ENCODE measurements at regions not wholly inside any gene's neighbourhood (a gene's known extent, or its start where the extent isn't known, plus 50 kb on each side); places are given as distances from the start of the nearest gene placed in this dataset.

- DNase-seq: no peak
These were observed 119.8 kb downstream of the BANF2 start for GRCh38 chr20:17819395-17820093.

- DNase-seq: no peak
These were observed 118.4 kb downstream of the BANF2 start for GRCh38 chr20:17818187-17818586.

DNA sequence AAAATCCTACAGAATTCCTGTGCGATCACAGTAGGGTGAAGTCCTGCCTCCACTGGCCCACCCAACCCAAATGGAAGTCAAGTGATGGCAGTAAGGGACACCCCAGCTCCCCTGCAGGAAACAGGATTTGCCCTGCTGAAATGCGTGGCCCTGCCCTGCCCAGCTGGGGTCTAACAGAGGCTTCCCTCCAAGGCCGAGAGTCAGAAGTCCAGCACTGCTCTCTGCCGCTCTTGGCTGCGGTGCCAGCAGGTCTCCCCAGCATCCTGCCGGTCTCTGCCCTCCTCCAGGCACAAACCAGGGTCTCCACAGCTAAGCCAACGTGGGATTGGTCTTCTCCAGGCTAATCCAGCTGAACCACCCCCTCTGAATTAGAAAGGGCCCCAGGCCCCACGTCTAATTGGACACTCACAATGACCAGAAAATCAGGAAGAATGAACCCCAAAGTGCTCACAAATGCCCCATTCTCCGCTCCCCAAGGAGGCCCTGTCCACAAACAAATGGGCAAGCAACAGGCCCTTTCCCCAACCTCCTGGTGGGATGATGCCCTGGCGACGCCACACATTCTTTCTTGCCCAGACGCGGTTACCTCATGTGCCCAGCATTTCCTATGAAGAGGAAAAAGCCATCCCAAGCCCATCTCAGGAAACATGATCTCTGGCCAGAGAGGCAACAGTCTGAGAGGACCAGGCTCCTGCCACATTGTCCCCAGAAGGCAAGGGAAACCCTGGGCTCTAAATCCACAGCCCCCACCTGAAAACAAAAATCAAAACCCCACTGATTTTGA lies 117.2 kb downstream of the BANF2 start:
- no peak for DNase-seq

DNA sequence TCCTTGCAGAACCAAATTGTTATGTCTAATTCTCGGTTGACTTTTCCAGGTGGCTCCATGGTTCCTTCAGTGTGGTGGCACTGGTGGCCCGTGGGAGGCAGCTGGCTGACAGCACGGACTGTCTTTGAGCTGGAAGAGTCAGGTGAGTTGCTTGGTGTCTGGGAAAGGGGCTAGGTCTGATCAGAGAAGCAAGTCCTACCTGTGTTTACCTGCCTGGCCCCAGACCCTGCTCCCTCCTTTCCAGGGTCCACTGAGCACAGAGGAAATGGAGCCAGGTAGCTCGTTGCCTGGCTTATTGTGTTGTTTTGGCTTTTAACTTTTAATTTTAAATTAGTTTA lies 111.8 kb downstream of the BANF2 start:
- DNase-seq: no peak

DNA sequence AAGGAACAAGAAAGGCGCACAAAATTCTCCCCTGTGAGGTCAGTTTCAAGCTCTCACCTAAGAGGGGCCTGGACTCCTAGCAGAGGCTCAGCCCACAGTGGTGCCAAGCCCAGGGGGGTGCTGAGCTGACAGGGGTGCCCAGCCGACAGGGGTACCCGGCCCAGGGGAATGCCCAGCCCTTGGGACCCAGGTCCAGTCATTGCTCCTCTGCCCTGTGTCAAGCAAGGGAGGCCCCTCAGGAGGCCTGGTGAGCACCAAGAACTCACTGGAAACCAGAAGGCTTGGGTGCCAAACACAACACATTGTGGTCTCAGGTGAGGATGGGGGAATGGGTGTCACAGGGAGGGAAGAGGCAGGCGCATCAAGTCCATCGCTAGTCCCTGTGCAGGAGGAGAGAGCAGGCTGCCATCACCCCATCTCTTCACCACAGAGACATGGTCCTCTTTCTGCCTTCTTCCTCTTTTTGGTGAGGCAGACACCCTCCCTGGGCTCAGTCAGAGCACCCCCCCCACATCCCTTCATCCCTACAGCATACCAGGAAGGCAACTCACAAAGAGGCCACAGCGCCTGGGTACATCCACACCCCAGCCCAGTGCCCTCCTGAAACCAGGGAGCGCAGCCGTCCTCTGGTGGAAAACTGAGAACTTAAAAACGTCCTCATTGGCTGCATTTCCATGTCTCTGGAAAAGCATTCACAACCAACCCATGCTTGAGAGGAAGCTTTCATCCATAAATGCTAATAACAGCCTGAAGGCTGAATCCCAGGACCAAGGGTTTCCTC lies 111.3 kb downstream of the BANF2 start:
- DNase-seq: no peak

GRCh38 chr20:17810062-17810631 lies 110.4 kb downstream of the BANF2 start:
- no peak for DNase-seq

GRCh38 chr20:17809362-17810061 lies 109.7 kb downstream of the BANF2 start:
- DNase-seq: no peak

DNA sequence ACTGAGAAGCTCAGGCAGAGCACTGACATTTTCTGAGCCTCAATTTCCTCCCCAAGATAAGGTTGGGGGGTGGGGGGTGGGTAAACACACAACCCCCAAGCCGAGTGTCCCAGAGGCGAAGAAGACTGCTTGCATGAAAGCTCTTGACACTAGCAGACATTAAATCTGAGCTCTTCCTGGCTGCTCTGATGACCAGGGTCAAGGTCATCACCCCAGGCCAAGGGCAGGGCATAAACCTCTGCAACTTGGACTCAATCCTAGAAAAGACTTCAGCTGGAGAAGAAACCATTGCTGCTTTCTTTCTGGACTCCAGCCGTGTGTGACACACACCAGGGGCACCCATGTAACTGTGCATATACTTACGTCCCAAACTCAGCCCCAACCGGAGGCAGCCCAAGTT lies 109.0 kb downstream of the BANF2 start:
- no peak for DNase-seq

- peak in 1 of 2 donors; percentile 62 for DNase-seq
These were observed 108.6 kb downstream of the BANF2 start for GRCh38 chr20:17808357-17808756.

DNA sequence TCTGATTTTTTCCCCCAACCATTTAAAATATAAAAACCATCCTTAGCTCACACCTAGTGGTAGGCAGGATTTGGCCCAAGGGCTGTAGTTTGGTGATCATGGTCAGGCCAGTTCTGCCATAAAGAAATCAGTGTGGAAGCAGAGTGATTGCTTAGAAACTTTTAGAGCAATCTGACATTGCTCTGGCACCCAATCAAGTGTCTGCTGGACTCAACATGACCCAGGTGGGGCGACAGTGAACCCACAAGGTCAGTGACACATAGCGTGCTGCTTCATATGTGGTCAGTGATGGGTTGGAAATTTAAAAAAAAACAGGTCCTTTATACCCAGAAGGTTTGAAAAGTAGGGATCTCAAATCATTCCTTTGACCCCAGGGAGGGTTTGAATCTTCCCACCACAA lies 107.9 kb downstream of the BANF2 start:
- DNase-seq: no peak

DNA sequence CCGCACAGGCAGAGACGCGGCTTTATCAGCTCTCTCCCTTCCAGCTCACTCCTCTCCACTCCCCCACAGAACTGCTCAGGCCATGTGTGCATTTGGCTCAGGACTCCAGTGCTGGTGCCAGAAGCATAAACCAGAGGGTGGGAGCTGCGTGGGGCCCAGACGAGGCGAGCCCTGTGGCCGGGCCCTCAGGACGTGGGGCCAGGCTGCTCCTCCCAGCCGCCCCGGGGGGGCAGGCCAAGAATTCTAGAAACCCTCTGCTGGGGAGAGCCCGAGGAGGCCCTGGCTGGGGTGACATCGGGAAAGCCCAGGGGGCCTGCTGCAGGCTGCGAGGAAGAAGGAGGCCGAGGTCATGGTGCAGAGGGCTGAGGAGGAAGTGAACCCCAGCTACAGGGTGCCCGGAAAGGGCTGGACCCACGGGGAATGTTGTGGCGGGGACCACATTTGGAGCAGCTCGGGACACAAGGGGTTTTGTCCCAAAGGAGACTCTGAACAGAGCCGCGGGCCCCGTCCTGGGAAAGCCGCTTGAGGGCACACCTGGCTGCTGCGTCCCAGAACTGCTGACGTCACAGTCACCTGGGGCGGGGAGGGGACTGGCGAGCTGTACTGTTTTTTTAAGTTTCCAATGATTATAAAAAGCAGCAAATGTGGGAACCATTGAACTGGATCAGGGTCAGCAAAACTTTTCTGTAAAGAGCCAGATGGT lies 107.1 kb downstream of the BANF2 start:
- DNase-seq: peak; percentile 88 to 92

DNA sequence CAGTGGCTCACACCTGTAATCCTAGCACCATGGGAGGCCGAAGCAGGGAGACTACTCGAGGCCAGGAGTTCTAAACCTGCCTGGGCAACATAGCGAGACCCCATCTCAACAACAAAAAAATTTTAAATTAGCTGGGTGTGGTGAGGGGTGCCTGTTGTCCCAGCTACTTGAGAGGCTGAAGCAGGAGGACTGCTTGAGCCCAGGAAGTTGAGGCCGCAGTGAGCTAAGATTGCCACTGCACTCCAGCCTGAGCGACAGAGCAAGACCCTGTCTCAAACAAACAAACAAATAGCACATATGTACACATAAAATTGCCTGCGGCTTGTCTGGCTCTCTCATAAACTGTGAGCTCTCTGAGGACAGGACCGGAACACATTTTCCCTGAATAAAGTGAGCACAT lies 106.3 kb downstream of the BANF2 start:
- DNase-seq: no peak

DNA sequence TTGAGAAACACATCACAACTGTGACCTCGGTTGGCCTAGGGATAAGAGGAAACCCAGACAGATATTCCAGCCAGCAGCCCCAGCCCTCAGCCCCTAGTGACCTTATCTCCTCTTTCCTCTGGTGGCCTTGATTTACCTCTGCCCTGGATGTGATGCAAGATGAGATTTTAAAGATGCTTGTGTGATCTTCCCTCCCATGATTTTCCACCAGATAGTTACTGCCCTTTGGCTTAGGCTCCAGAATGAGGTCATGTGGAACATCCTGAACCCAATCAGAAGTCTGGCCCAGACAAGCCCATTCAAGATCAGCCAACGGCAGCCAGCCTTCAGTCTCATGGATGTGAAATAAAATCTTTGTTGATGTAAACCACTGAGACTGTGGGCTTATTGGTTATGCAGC lies 104.0 kb downstream of the BANF2 start:
- no peak for DNase-seq

DNA sequence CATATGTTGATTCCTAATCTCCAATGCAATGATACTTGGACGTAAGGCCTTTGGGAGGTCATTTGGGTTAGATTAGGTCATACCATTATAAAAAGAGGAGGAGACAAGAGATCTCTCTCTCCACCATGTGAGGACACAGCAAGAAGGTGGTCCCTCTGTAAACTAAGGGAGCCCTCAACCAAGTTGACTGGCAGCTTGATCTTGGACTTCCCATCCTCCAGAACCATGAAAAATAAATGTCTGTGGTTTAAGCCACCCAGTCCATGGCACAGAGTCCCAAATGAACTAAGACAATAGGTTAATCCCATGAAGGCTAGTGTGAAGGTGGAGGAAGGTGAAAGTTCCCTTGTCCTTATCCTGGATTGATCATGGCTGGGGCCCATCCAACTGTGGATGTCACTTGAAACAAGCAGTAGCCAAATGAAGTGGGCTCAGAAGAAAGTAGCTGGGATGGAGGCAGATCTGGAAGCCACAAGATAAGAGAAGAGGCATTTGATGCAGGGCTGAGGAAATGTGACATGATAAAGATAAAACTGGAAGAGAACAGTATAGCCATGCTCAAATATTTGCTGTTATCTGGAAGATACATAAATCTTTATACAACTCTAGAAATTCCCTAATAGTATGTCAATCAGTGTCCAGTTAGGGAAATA lies 99.9 kb downstream of the BANF2 start:
- DNase-seq: no peak

DNA sequence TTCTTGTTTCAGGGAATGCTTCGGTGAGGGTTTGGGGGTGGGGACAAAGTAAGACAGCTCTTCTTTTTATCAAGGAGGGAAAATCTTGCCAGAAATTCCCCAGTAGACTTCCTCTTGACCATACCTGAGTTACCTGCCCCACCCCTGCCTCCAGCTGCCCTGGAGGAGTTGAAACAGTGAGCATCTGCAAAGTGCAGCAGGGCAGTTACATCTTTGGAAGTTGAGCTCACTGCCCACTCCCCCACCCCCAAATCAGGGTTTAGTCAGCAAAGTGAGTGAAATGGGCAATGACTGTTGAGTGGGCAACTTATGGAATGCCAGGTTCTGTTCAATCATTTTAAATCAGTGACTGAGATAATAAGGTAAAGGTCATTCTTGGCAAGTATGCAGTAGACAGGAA lies 98.8 kb downstream of the BANF2 start:
- DNase-seq: no peak

- no peak for DNase-seq
These were observed 97.8 kb downstream of the BANF2 start for GRCh38 chr20:17797579-17797978.

DNA sequence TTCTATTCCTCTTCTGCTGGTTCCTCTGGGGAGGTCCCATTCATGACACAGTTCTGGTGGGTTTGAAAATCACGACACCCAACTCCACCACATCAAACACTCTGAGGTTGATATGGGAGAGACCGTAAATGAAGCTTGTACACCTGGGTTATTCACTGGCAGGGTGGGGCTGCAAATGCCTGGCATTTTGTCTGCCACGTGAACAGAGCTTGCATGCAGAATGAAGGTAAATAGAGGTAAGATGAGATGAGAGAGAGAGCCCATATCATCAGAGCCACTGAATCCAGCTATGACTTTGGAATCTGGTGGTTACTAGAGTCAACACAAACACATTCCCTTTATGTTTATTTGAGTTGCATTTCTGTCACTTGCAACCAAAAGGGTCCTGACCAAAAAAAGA lies 97.4 kb downstream of the BANF2 start:
- no peak for DNase-seq

DNA sequence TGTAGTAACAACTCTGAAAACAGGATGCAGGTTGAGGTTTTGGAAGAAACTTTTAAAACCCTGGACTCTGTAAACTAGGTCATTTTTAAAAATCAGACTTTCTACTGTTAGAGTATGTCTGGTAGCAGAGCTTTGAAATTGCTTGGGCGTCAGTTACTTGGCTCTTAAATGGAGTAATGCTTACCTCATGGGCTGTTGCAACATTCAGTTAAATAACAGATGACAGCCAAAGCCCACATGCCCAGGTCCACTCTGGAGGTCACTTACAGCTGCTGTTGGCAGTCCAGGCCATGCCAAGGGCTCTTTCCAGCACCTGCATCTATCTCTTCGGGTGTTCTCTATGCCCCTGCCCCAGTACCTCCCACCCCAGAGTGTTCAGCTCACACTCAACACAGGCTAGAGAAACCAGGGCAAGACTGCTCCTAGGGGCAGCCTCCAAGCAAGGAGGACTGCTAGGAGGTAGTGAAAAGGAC lies 96.4 kb downstream of the BANF2 start:
- peak; percentile 44 to 53 for DNase-seq

- DNase-seq: no peak
These were observed 95.8 kb downstream of the BANF2 start for GRCh38 chr20:17795501-17796071.

DNA sequence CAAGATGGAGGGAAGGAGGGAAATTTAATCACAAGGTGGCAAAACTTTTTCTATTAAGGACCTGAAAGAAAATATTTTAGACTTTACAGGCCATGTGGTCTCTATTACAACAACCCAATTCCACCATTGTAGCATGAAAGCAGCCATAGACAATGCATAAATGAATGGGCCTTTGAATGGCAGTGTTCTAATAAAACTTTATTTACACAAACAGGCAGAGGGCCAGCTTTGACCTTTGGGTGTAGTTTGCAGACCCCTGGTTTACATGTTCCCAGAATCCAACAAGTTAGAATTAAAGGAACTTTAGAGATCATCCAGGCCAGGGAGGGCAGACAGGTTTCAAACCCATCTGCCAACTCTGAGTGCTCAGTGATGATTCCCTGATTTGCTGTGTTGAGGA lies 95.2 kb downstream of the BANF2 start:
- DNase-seq: no peak
